WI38 (cell line): ENCODE measurements at regions not wholly inside any gene's neighbourhood (a gene's known extent, or its start where the extent isn't known, plus 50 kb on each side); places are given as distances from the start of the nearest gene placed in this dataset.

Source experiments
- H3K4me3 ChIP-seq: 2 replicates; pipeline ENCODE4 v1.5.1; 2011; ENCODE audit warnings: low read depth, mild to moderate bottlenecking, control low read depth, low read length
- CTCF ChIP-seq: IDR thresholded peaks from 2 replicates; pipeline ENCODE4 v1.5.1; 2012; ENCODE audit warnings: low read depth, mild to moderate bottlenecking, control low read depth, low read length

- no peak for TF ChIP-seq CTCF
- no peak overlapping the region for H3K4me3 ChIP-seq
Observed at GRCh38 chr2:220014961-220015360, 387.5 kb downstream of the SLC4A3 start.

GRCh38 chr2:220015576-220015975, 388.1 kb downstream of the SLC4A3 start:
- H3K4me3 ChIP-seq, result no peak overlapping the region
- TF ChIP-seq CTCF, result no peak

GRCh38 chr2:220025207-220025606, 397.8 kb downstream of the SLC4A3 start:
- no peak overlapping the region for H3K4me3 ChIP-seq
- TF ChIP-seq CTCF, result no peak

- H3K4me3 ChIP-seq, result no peak overlapping the region
- no peak for TF ChIP-seq CTCF
Observed at GRCh38 chr2:220029013-220029412, 401.6 kb downstream of the SLC4A3 start.

GRCh38 chr2:220033546-220033945, 406.1 kb downstream of the SLC4A3 start:
- TF ChIP-seq CTCF, result no peak
- no peak overlapping the region for H3K4me3 ChIP-seq

GRCh38 chr2:220034426-220035130, 407.1 kb downstream of the SLC4A3 start:
- no peak overlapping the region for H3K4me3 ChIP-seq
- no peak for TF ChIP-seq CTCF

GRCh38 chr2:220036431-220036830, 409.0 kb downstream of the SLC4A3 start:
- TF ChIP-seq CTCF, result no peak
- H3K4me3 ChIP-seq, result no peak overlapping the region
